GM12875 (cell line): ENCODE measurements at regions not wholly inside any gene's neighbourhood (a gene's known extent, or its start where the extent isn't known, plus 50 kb on each side); places are given as distances from the start of the nearest gene placed in this dataset.

Experiments
- H3K4me3 ChIP-seq: one replicate; pipeline ENCODE4 v1.5.1; 2011; ENCODE audit warnings: low read depth, low read length, control low read depth
- CTCF ChIP-seq: IDR thresholded peaks from 2 replicates; pipeline ENCODE4 v1.5.1; 2011; ENCODE audit warnings: low read depth, mild to moderate bottlenecking, control low read depth, inconsistent platforms, low read length, moderate library complexity, borderline replicate concordance; ENCODE audit not compliant: insufficient read depth

- no peak for TF ChIP-seq CTCF
- H3K4me3 ChIP-seq = no peak overlapping the region
Measured at GRCh38 chr17:77790143-77790829, 168.2 kb upstream of the TNRC6C start.

- TF ChIP-seq CTCF = no peak
- no peak overlapping the region for H3K4me3 ChIP-seq
Measured at GRCh38 chr17:77792626-77793025, 165.9 kb upstream of the TNRC6C start.

- no peak for TF ChIP-seq CTCF
- no peak overlapping the region for H3K4me3 ChIP-seq
Measured at GRCh38 chr17:77793146-77793970, 165.1 kb upstream of the TNRC6C start.

- TF ChIP-seq CTCF = no peak
- H3K4me3 ChIP-seq = no peak overlapping the region
Measured at GRCh38 chr17:77793971-77794235, 164.6 kb upstream of the TNRC6C start.

- no peak for TF ChIP-seq CTCF
Measured at GRCh38 chr17:77794846-77795245, 163.7 kb upstream of the TNRC6C start.

GRCh38 chr17:77795685-77796084, 162.8 kb upstream of the TNRC6C start:
- no peak overlapping the region for H3K4me3 ChIP-seq
- no peak for TF ChIP-seq CTCF

More at GRCh38 chr17:77794846-77795245, 163.7 kb upstream of the TNRC6C start:
- no peak overlapping the region for H3K4me3 ChIP-seq

GRCh38 chr17:77796176-77796860, 162.2 kb upstream of the TNRC6C start:
- TF ChIP-seq CTCF = no peak
- no peak overlapping the region for H3K4me3 ChIP-seq
